COLO668 (cell line): ENCODE measurements at regions not wholly inside any gene's neighbourhood (a gene's known extent, or its start where the extent isn't known, plus 50 kb on each side); places are given as distances from the start of the nearest gene placed in this dataset.
"Not testable (repeated sequence)": the region's sequence is repeated elsewhere in the genome, so short reads cannot be mapped to it uniquely, and the experiment has no call there.

Experiments used
- DNase-seq: peaks from one replicate; lab custom pipeline; 2025; ENCODE audit not compliant: unreplicated experiment; lab: John Stamatoyannopoulos, UW

DNA sequence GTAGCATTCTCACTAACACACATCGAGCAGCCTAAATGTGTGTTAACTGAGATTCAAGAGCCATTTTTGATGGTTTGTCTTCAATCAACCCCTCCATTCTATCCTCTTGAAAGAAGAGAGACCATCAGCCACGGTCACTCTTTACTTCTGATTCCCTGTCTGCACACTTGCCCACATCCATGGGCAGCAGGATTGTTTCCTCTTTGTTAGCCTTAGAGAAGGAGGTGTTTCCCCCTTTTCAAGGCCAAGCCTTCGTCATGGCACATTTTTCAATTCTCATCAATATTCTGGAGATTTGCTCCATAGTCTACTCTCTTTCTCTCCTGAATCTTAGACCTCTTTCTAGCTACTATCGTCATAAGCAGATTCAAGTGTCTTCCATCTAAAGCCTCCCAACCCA lies 522.4 kb upstream of the NAALADL2 start:
- no peak for DNase-seq

DNA sequence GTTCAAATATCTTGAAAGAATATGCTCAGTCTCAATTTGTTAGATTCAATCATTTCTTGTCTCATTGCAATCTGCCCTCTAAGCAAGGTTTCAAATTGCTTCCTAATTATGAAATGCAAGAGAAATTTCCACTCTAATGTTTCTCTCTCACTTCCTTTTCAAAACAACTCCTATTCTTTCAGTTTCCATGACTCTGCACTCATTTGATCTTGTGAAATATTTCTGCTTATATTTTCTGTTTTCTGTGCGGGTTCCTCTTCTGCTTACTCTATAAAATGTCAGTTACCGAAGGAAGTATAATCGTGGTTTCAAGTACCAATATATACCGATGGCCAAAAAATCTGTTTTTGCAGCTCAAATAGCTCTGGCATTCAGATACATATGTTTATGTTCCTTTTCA lies 521.9 kb upstream of the NAALADL2 start:
- no peak for DNase-seq

DNA sequence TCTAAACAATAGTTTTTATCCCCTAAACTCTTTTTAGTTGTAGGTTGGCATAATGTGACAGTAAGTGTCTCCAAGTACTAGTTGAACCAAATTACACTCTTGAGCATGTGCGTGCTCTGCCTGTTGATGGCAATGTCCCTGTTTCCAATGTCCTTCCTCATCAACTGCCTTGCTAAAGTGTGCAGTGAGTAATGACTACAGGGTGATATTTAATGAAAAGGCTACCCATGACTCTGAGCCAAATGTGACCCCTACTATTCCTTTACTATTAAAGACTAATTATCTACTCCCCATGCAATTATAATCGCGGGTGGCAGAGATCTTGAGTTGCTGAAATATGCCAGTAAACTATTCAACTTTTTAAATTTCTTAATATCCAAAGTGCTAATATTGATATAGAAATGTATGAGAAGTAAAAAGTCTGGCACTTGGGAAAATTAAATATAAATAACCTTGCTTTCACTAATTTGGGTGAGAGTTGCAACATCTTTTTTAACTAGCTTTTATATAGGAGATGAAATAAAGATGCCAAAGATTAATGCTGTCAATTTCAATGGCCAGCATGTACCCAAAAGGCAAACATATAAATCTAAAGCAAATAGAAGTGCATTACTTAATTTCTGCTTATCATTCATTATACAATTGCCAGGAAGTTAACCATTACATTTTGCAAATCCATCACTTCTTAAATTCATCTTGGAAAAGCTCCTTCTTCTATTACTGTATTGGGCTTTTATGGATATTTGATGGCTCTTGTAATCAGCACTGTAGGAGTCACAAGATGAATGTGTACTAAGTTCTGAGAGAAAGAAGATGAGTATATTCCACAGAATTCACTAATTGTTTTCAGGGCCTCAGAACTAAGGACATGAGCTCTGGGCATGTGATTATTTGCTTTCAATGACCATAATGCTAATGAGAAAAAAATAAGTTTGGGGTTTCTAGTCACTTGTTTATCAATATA lies 518.2 kb upstream of the NAALADL2 start:
- no peak for DNase-seq

DNA sequence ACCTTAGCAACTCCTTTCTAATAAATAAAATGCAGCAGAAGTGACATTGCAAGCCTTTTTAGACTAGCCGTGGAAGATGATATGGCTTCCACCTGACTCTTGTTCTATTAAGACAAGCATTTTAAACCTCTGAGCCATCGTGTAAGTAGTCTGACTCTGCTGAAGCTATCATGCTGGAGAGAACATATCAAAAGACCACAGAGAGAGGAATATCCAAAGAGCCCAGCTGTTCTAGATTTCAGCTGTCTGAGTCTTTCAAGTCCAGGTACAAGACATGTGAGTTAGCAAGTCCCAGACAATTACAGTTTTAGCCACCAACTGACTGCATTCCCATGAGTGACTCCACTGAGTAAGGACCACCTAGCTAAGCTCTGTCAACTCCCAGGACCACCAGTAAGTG lies 517.0 kb upstream of the NAALADL2 start:
- DNase-seq, result no peak

DNA sequence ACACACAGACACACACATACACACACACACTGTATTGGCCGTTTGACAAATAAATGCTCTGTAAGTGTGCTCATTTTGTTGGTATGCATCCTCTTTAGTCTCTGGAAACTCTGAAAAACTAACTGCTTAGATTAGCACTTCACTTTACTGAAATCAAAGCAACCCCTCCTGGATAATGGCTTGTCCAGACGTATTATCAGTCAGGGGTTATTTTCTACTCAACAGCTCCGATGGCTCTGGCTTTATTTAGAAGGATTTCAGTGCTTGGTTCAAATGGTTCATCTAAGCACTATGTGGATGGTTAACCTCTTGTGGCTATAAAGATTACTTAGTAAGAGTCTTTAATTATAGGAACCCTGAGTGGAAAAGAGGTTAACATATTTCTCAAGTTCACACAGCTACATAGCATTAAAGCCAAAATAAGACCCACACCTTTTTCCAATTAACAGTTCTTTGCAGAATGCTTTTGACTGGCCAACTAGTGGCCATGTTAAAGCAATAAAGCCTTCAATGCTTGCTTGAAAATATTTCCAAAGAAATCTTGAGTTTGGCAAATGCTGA lies 516.1 kb upstream of the NAALADL2 start:
- DNase-seq, result no peak

DNA sequence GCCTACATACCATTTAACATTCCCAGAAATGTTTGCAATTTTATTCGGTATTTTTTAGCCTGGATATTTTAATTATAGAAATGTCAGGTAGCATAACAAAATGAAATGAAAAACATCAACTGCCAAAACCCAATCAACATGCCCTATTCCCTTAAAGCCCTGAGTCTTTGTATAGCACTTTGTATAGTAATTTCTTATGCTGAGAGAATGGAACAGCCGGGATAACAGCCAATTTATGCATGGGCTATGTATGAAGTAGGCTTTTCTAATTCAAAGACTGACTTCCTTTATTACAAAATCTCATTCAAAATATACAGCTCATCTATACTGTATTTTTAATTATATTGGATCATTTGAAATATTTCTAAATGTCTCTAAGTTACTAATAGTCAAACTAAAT lies 513.0 kb upstream of the NAALADL2 start:
- DNase-seq, result no peak

DNA sequence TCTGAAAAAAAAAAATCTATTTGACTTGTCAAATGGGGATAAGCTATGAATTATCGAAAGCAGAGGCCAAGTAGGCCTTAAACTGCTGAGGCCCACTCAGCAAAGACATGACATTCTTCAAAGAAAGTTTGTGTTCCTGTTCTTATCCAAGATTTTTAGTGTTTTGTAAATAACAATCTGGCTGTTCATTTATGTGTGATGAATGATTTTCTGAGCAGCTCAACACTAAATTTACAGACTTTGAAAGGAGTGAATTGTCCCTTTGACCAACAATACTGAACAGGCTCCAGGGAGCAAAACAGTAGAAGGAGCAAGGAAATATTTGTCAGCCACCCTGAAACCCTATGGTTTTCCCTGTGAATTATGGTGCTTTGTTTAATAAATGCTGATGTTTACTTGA lies 512.6 kb upstream of the NAALADL2 start:
- no peak for DNase-seq

DNA sequence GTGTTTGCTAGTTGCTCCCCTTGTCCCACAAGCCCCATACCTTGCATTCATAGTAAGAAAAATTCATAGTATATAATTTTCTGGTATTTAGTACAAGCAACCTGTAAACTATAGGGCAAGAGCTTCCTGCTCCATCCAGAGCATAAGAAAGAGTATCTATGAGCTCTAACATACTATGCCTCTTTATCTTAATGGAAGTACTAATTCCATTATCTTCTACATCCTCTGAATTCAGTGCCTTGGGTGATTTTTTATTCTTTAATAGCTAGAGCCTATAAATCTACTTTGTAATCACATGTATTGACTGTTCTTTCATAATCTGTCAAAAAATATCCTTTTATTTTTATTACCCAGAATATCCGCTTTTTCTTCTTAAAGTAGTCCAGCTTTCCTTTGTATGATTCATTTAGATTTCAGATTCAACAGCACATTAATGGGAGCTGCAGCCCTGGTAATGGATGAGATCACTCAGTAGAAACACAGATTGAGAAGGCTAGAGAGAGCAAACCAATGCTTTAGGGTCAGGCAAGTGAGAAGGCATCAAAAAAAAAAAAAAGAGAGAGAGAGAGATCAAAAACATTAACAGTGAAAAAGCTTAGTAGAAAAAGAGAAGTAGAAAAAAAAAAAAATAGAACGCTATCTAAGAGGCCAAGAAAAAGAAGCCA lies 511.5 kb upstream of the NAALADL2 start:
- DNase-seq, result no peak

DNA sequence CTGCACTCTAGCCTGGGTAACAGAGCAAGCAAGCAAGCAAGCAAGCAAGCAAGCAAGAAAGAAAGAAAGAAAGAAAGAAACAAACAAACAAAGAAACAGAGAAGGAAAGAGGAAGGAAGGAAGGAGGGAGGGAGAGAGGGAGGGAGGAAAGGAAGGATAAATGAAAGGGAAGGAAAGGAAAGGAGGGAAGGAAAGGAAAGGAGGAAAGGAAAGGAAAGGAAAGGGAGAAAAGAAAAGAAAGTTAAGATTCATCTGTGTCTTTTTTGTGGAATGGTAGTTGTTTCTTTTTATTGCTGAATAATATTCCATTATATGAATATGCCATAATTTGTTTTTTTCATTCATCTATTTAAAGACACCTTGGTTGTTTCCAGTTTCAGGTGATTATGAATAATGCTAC lies 506.9 kb upstream of the NAALADL2 start:
- DNase-seq, result no peak

DNA sequence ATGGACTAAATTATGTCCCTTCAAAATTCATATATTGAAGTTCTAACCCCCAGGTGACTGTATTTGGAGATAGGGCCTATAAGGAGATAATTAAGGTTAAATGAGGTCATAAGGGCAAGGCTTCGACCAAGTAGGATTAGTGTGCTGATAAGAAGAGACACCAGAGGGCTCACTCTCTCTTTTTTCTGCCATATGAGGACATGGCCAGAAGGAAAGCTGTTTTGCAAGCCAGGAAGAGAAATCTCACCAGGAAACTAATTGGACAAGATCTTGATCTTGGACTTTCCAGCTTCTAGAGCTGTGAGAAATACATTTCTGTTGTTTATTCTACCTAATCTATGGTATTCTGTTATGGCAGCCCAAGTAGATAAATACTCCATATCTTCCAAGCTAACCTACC lies 503.6 kb upstream of the NAALADL2 start:
- no peak for DNase-seq

DNA sequence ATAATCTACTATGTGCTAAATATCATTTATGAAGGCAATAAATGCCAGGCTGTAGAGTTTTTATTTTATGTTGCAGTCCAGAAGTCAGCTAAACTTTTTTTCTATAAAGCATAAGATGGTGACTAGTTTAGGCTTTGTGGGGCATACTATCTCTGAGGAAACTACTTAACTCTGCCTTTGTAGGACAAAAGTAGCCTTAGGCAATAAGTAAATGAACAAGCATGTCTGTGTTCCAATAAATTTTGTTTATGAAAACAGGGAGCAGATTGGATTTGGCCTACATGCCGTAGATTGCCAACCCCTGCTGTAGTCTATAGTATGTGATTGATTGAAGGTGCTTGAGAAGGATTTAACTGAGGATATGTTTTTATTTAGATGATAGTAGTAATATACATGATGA lies 502.5 kb upstream of the NAALADL2 start:
- DNase-seq, result no peak

DNA sequence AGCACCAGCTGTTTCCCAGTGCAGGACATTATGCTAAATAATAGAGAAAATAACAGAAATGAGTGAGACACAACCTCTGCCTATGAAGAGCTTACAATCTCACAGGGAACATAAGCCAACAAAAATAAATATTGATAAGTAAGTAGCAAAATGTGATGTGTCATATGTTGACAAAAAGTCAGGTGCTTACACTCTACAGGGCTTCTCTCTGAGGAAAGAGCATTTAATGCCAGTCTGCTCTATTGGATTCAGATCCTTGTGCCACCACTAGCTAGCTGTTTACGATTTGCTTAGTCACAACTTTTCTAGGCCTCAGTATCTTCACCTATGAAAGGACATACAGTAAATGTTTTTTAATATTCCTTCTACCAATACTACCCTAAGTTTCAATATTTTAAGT lies 500.9 kb upstream of the NAALADL2 start:
- no peak for DNase-seq

DNA sequence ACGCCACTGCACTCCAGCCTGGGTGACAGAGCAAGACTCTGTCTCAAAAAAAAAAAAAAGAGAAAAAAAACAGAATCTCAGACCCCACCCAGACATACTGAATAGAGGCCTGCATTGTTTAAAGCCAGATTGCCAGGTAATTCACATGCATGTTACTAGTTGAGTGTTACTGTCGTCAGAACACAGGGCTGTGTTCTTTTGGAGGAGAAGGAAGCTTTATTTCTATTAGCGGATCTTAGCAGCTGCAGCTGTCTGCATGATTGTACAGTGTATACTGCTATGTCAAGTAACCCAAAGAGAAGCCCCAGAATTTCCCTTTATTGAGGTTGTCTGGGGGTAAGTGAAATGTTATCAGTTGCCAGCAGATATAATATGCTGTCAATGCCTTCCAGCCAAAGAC lies 496.6 kb upstream of the NAALADL2 start:
- no peak for DNase-seq

DNA sequence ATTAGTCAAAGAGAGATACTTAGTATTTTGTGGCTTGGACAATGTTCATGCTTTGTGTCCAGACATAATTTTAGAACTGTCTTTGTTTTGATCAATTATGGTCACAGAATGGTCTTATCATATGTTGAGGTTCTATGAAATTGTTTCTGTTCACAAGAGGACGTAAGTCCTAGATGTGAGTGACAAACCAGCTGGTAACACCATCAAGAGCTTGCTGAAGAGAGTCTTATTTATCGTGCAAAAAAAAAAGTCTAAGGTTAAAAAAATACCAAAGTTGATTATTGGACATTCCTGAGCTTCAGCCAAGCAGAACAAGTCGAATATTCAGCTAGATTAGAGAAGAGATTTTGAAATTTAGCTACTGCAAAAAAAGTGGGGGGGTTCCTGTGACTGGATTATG lies 495.9 kb upstream of the NAALADL2 start:
- DNase-seq, result no peak

DNA sequence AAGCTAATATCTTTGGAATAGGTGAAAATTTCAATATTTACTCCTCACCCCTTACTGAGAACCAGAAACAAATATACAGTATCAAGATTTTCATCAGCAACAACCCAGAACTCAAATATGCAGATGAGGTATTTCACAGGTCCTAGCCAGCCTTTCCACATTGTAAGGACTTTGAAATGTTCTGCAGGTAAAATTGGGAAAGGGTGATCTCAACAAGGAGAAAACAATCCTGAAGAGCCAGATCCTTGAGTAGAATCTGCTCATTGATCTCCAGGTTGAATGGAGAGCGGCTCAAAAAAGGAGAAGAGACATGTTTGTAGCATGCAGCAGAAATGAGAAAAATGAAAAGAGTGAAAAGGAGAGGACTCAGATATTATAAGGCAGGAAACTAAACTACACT lies 493.3 kb upstream of the NAALADL2 start:
- DNase-seq, result no peak

DNA sequence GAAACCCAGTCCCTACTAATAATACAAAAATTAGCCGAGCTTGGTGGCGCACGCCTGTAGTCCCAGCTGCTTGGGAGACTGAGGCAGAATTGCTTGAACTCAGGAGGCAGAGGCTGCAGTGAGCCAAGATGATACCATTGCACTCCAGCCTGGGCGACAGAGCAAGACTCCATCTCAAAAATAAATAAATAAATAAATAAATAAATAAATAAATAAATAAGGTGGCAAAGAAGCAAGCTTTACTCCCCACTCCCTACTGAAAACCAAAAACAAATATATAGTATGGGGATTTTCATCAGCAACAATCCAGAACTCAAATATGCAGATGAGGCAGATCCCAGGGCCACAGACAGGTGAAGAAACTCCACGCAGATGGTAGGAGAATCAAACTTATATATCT lies 492.2 kb upstream of the NAALADL2 start:
- not testable (repeated sequence) for DNase-seq

DNA sequence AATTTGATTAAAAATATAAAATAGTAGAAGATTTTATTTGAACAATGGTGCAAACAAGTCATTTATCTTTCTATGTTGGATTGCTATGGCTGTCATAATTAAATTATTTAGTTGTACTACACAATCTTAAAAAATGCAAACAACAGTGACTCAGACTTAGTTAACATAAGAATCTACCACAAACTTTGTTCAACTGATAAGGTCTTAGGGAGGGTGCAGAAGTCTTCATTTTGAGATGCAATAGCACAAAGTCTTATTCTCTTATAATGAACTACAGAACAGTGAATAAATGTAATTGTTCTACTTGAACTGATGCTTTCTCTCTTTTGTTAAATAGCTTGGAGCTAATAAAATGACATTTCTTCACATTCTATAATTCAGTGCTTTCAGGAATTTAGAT lies 482.8 kb upstream of the NAALADL2 start:
- no peak for DNase-seq

DNA sequence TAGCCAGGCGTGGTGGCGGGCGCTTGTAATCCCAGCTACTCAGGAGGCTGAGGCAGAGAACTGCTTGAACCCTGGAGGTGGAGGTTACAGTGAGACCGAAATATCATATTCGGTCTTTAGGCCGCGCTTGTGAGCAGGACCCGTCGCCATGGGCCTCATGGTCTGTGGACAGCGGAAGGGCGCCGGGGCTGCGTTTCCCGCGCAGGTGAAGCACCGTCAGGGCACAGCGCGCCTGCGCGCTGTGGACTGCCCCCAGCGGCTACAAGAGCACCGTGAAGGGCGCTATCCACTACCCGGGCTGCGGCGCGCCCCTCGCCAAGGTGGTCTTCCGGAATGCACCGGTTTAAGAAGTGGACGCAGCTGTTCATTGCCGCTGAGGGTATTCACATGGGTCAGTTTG lies 482.0 kb upstream of the NAALADL2 start:
- no peak for DNase-seq

DNA sequence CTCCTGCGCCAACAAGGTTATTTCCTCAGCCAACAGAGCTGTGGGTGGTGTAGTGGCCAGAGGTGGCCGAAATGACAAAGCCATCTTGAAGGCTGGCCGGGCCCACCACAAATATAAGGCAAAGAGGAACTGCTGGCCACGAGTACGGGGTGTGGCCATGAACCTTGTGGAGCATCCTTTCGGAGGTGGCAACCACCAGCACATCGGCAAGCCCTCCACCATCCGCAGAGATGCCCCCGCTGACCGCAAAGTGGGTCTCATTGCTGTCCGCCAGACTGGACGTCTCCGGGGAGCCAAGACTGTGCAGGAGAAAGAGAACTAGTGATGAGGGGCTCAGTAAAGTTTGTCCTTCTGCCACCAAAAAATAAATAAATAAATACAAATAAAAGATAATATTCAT lies 481.4 kb upstream of the NAALADL2 start:
- no peak for DNase-seq

DNA sequence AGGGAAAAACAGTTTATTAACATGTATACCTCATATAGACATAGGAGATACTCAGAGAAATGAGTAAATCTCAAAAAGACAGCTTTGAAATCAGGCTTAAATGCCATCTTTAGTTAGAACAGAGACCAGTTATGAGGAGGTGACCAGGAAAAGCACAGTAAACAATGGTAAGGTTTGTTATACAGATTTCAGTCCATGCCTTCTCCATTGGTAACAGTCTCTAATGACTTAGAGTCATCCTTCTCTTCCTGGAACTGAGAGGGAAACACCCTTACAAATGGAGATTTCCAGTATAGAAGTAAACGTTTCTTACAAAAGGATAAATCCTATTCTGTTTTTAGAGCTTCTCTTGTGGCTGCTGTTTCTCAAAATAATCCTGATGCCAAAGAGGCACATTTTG lies 476.3 kb upstream of the NAALADL2 start:
- DNase-seq, result no peak

DNA sequence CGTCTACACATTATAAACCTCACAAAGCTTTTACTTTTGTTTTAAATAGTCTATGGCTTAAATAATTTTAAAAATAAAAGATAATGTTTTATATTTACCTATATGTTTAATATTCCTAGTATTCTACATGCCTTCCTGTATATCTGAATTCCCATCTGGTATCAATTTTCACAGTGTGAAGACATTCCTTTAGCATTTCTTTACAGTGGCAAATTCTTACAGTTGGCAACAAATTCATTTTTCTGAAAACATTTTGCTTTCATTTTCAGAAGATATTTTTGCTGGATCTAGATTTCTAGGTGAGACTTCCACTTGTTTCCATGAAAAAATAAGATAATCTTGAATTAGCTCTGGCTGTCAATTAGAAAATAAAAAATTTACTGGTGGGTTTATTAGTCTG lies 471.4 kb upstream of the NAALADL2 start:
- no peak for DNase-seq

DNA sequence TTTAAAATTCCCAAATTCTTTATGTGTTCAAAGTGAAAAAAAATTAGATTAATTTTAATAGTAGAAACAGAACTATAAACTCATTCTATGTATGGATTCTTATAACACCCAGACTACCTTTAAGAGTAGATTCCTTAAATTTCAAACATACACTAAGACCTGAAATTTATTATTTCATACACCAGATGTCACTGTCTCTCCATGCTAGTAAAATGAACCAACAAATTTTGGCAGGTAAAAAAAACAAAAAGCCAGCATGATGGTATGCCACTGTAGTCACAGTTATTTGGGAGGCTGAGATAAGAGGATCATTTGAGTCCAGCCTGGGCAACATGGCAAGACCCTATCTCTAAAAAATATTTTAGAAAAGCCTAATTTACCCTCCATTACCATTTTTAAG lies 461.3 kb upstream of the NAALADL2 start:
- DNase-seq, result no peak
